Esophagus squamous epithelium (tissue), 5 donors: ENCODE measurements at regions not wholly inside any gene's neighbourhood (a gene's known extent, or its start where the extent isn't known, plus 50 kb on each side); places are given as distances from the start of the nearest gene placed in this dataset.

Source experiments
- DNase-seq: peaks from one replicate; lab custom pipeline; 2025; lab: John Stamatoyannopoulos, UW
- H3K27ac ChIP-seq, 4 donors: fragments of 200-600 bp; sonication (generic); one replicate each; pipeline ENCODE4 v1.5.1; 2016 to 2019; ENCODE audit warnings: mild to moderate bottlenecking in 1 of 4
- H3K27me3 ChIP-seq, 4 donors: fragments of 200-600 bp; sonication (generic); 1 replicate in 3 of 4; 2 replicates in 1 of 4; pipeline versions ENCODE4 v1.5.1 to v1.6.0; 2017 to 2021; ENCODE audit warnings: antibody characterized with exemption in 1 of 4
- H3K36me3 ChIP-seq, 3 donors: fragments of 200-600 bp; sonication (generic); one replicate each; pipeline ENCODE4 v1.5.1; 2016 to 2019
- H3K4me1 ChIP-seq, 3 donors: fragments of 200-600 bp; sonication (generic); one replicate each; pipeline ENCODE4 v1.5.1; 2017 to 2019
- H3K4me3 ChIP-seq, 4 donors: fragments of 200-600 bp; sonication (generic); 1 replicate in 3 of 4; 2 replicates in 1 of 4; pipeline ENCODE4 v1.5.1; 2016 to 2019; ENCODE audit warnings: mild to moderate bottlenecking in 2 of 4, moderate library complexity in 1 of 4
- H3K9me3 ChIP-seq, 3 donors: fragments of 200-600 bp; sonication (generic); one replicate each; pipeline ENCODE4 v1.5.1; 2016 to 2019
- CTCF ChIP-seq, 6 experiments: fragments of 450-650 bp in 4 of 6; fragments of 200-600 bp in 2 of 6; sonication (generic) in 2 of 6; IDR thresholded peaks; one replicate each; pipeline ENCODE4 v1.5.1; 2016 to 2019; ENCODE audit warnings: antibody characterized with exemption in 6 of 6, mild to moderate bottlenecking in 4 of 6, moderate library complexity in 4 of 6
- POLR2A ChIP-seq, 4 donors: fragments of 450-650 bp; IDR thresholded peaks; one replicate each; pipeline ENCODE4 v1.6.1; 2017; ENCODE audit warnings: antibody characterized with exemption in 4 of 4, mild to moderate bottlenecking in 4 of 4, moderate library complexity in 3 of 4
- WGBS, 2 donors: methylation state at CpG; one replicate each; pipeline ENCODE4 v1.1.5; 2018; 5-methylcytosine and 5-hydroxymethylcytosine counted together
- intact Hi-C: fragments of 100-400 bp; cut with DNase I; formaldehyde crosslinking; loops from one replicate; pipeline ENCODE4 v1.15.0; 2022
- donor health status: DM: yes; HTN: yes; CAD: no.

- DNase-seq: no peak
- WGBS, 2 donors: 27 to 69% methylated on average over 2 of the region's 2 CpGs
Observed at GRCh38 chr5:156164306-156164705, 162.7 kb upstream of the SGCD start.

DNA sequence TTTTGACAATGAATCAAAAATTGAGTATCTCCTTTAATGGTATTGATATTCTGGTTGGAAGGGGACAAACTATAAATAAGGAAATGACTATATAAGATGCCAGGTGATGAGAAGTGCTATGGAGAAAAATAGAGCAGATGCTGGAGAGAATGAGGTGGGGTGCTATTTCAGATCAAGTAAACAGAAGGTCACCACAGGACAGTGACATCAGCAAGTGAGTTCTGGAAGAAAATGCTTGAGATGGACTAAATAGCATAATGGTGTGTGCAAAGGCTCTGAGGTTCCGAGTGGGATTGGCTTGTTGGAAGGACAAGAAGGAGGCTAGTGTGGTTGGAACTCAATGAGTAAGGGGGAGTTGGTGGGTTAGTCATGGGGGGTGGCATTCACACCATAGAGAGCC, 157.5 kb upstream of the SGCD start:
- intact Hi-C loops: no loop called here
- Histone ChIP-seq H3K4me1 (no peaks in the 10 kb centered on the region), H3K27me3 (no peaks in the 10 kb centered on the region), H3K27ac (no peak overlapping the region), H3K36me3 (no peaks in the 10 kb centered on the region), H3K4me3 (no peak overlapping the region), H3K9me3 (no peaks in the 10 kb centered on the region)
- 47 to 100% methylated on average over 1 of the region's 1 CpG for WGBS, 2 donors
- no peak for DNase-seq
- TF ChIP-seq POLR2A (IDR thresholded peaks at IDR 0.05) (no peak), CTCF (IDR thresholded peaks at IDR 0.05) (no peak)

More at GRCh38 chr5:156164306-156164705, 162.7 kb upstream of the SGCD start:
- Histone ChIP-seq H3K27me3 (no peaks in the 10 kb centered on the region), H3K27ac (no peak overlapping the region), H3K4me3 (no peak overlapping the region), H3K36me3 (no peaks in the 10 kb centered on the region), H3K9me3 (peaks cover 0 to 3% (median 0%) of the 10 kb centered on the region in 3 donors), H3K4me1 (no peaks in the 10 kb centered on the region)
- intact Hi-C loops: no loop called here
- TF ChIP-seq CTCF (IDR thresholded peaks at IDR 0.05): no peak
- TF ChIP-seq POLR2A (IDR thresholded peaks at IDR 0.05): no peak

DNA sequence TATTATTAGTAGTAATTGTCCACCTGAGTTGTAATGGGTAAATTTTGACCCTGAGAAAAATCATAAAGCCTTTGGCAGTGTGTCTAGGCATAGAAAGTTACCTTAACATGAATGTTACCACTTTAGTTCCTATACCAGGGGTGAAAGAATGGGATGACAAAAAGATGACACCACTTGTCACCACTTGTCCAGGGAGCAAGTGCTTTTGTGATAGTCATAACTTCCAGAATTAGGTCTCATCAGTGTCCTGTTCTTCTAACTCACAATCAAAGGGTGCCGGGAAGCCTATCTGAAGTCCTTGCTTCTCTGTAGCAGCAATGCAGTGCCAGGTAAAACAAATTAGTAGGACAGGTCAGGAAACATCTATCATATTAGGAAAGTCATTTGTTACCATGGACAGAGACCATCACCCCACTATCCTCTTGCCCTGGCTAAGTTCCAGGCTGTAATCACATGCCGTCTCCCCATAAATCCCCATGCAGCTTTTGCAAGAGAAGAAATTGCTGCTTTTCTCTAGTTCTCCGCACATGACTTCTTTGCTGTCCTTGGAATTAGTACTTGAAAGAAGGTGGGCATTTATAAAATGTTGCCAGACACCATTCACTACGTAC, 156.5 kb upstream of the SGCD start:
- no peaks in the 10 kb centered on the region for H3K27me3 ChIP-seq
- H3K4me3 ChIP-seq: no peak overlapping the region
- H3K36me3 ChIP-seq: no peaks in the 10 kb centered on the region
- H3K9me3 ChIP-seq: no peaks in the 10 kb centered on the region
- no peak for DNase-seq
- intact Hi-C loops: no loop called here
- H3K27ac ChIP-seq: no peak overlapping the region
- no peaks in the 10 kb centered on the region for H3K4me1 ChIP-seq
- TF ChIP-seq CTCF (IDR thresholded peaks at IDR 0.05) (no peak), POLR2A (IDR thresholded peaks at IDR 0.05) (no peak)
- 85 to 89% methylated on average over 4 of the region's 4 CpGs for WGBS, 2 donors

DNA sequence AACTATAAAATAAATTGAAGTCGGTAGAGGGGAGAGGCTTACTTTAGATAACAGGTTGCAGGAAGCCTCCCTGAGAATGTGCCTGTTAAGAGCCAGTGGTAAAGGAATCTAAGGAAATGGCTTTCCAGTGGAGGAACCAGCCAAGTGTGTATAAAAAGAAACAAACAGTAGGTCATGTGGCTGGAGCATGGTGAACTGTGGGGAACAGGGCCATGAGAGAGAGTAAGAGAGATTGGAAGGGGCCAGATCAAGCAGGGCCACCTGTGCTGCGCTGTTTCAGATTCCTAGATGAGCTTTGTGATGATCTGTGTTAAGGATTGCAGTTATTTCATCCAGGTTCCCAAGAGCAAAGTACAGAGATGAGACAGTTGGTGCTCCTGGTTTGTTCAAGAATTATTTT, 152.7 kb upstream of the SGCD start:
- TF ChIP-seq POLR2A (IDR thresholded peaks at IDR 0.05) (no peak), CTCF (IDR thresholded peaks at IDR 0.05) (no peak)
- intact Hi-C loops: no loop called here
- Histone ChIP-seq H3K9me3 (no peaks in the 10 kb centered on the region), H3K4me3 (no peak overlapping the region), H3K4me1 (no peaks in the 10 kb centered on the region), H3K27me3 (no peaks in the 10 kb centered on the region), H3K27ac (no peak overlapping the region), H3K36me3 (no peaks in the 10 kb centered on the region)
- WGBS, 2 donors: 53 to 60% methylated on average over 2 of the region's 2 CpGs
- DNase-seq: no peak

DNA sequence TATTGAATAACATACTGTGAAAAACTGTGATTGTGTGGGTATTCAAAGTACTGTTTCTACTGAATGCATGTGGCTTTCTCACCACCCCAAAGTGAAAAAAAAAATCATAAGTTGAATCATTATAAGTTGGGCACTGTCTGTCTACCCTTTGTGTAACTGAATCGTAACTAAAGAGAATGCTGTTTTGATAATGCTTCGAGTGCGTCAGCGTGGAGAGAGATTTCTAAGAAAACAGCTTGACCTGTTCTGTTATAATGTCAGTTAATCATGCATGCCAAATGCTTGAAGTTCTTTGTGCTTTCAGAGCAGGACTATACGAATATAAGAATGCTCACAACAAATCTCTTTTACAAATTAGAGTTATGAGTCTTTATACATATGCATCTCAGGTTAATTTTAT, 148.8 kb upstream of the SGCD start:
- Histone ChIP-seq H3K27me3 (no peaks in the 10 kb centered on the region), H3K27ac (no peak overlapping the region), H3K9me3 (no peaks in the 10 kb centered on the region), H3K4me1 (no peaks in the 10 kb centered on the region), H3K36me3 (no peaks in the 10 kb centered on the region), H3K4me3 (no peak overlapping the region)
- 40 to 55% methylated on average over 5 of the region's 5 CpGs for WGBS, 2 donors
- DNase-seq: no peak
- intact Hi-C loops: no loop called here
- no peak for TF ChIP-seq POLR2A (IDR thresholded peaks at IDR 0.05)
- TF ChIP-seq CTCF (IDR thresholded peaks at IDR 0.05): no peak
